ENCODE measurements at regions not wholly inside any gene's neighbourhood (a gene's known extent, or its start where the extent isn't known, plus 50 kb on each side); places are given as distances from the start of the nearest gene placed in this dataset.
"Not testable (repeated sequence)": the region's sequence is repeated elsewhere in the genome, so short reads cannot be mapped to it uniquely, and the experiment has no call there.

DNA sequence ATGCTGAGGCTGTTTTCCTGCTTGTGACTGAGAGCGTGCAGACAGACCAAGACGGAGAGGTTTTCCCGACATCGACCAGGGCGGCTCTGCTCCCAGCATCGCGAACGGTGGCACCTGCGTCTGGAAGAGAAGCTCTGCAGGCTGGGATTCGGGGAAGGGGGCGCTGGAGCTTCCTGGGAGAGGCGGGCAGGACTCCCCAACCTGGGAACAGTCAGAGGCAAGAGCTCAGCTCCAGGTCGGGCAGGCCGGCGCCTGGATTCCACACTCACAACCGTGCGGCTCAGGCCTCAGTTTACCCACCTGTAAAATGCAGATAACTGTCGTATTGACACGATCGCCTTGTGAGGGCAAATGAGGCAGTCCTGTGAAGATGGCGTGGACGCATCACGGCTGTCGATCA is 332.6 kb downstream of the ADGRD1 start:
- H3K79me2 ChIP-seq (ENCODE audit: control insufficient read depth, insufficient read depth, low read length, unreplicated experiment); H3K4me1 ChIP-seq (ENCODE audit: control insufficient read depth, insufficient read depth, low read length, unreplicated experiment); H3K36me3 ChIP-seq (ENCODE audit: insufficient read depth, low read length); H2AFZ ChIP-seq (ENCODE audit: low read length, unreplicated experiment); H3K27me3 ChIP-seq (ENCODE audit: insufficient read depth, low read length); H3K27ac ChIP-seq (ENCODE audit: low read depth, low read length); H3K4me3 ChIP-seq (ENCODE audit: low read depth, low read length): not testable (repeated sequence)

DNA sequence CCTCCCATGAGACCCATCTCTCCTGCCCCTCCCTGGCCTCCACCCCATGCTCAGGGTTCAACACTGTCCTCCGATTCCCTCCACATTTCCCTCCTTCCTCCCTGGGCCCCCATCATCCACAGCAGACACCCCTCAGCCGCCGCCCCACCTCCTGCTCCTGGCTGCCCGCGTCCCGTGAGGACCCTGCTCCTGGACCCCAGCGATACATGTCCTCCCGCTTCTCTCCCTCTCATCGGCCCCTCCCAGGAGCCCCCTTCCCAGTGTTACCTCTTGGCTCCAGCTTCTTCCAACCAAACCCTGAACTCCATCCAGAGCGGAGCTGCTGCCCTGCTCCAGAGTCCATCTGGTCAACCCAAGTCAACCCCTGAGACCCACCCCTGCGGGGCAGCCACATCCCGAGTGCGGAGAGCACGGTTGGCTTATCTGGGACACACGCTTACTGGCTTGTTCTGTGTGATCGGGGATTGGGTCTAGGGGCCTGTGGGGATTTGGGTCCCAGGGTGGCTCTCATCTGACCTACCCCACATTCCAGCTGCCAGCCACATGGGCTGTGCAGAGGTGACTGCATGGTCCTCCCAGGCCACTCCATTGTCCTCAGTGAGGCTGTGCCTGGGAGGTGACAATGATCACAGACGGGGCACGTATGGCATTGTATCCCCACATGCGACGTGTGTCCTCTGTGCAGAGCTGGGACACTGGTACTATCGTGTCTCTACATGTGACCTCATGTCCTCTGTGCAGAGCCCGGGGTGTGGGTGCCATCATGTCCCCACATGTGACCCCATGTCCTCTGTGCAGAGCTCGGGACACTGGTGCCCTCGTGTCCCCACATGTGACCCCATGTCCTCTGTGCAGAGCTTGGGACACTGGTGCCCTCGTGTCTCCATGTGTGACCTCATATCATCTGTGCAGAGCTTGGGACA is 333.6 kb downstream of the ADGRD1 start:
- Histone ChIP-seq H3K79me2 (ENCODE audit: control insufficient read depth, insufficient read depth, low read length, unreplicated experiment) (no peaks in the 10 kb centered on the region), H3K27me3 (ENCODE audit: insufficient read depth, low read length) (no peaks in the 10 kb centered on the region), H3K4me3 (ENCODE audit: low read depth, low read length) (no peak overlapping the region), H3K4me1 (ENCODE audit: control insufficient read depth, insufficient read depth, low read length, unreplicated experiment) (no peaks in the 10 kb centered on the region), H3K27ac (ENCODE audit: low read depth, low read length) (no peak overlapping the region), H2AFZ (ENCODE audit: low read length, unreplicated experiment) (no peak overlapping the region), H3K36me3 (ENCODE audit: insufficient read depth, low read length) (no peaks in the 10 kb centered on the region)

DNA sequence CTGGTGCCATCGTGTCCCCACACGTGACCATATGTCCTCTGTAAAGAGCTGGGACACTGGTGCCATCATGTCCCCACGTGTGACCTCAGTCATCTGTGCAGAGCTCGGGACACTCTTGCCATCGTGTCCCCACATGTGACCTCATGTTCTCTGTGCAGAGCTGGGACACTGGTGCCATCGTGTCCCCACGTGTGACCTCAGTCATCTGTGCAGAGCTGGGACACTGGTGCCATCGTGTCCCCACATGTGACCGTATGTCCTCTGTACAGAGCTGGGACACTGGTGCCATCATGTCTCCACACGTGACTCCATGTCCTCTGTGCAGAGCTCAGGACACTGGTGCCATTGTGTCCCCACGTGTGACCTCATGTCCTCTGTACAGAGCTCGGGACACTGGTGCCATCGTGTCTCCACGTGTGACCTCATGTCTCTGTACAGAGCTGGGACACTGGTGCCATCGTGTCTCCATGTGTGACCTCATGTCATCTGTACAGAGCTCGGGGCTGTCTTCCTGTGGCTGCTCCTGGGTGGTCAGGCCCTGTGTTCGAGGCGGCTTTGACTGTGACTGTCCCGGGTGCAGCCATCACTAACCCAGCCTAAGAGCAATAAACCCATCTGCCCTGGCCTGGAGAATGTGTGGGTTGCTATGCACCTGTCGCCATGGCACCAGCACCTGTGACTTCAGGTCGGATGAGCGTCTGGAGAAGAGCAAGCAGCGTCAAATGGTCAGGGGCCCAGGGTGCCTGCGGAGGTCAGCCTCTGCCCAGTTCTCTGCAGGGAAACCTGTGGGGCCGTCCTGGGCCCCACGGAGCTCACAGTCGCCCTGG is 334.4 kb downstream of the ADGRD1 start:
- H3K4me1 ChIP-seq (ENCODE audit: control insufficient read depth, insufficient read depth, low read length, unreplicated experiment): no peaks in the 10 kb centered on the region
- no peak overlapping the region for H3K27ac ChIP-seq (ENCODE audit: low read depth, low read length)
- no peaks in the 10 kb centered on the region for H3K79me2 ChIP-seq (ENCODE audit: control insufficient read depth, insufficient read depth, low read length, unreplicated experiment)
- H3K27me3 ChIP-seq (ENCODE audit: insufficient read depth, low read length): no peaks in the 10 kb centered on the region
- no peak overlapping the region for H3K4me3 ChIP-seq (ENCODE audit: low read depth, low read length)
- no peaks in the 10 kb centered on the region for H3K36me3 ChIP-seq (ENCODE audit: insufficient read depth, low read length)
- no peak overlapping the region for H2AFZ ChIP-seq (ENCODE audit: low read length, unreplicated experiment)

DNA sequence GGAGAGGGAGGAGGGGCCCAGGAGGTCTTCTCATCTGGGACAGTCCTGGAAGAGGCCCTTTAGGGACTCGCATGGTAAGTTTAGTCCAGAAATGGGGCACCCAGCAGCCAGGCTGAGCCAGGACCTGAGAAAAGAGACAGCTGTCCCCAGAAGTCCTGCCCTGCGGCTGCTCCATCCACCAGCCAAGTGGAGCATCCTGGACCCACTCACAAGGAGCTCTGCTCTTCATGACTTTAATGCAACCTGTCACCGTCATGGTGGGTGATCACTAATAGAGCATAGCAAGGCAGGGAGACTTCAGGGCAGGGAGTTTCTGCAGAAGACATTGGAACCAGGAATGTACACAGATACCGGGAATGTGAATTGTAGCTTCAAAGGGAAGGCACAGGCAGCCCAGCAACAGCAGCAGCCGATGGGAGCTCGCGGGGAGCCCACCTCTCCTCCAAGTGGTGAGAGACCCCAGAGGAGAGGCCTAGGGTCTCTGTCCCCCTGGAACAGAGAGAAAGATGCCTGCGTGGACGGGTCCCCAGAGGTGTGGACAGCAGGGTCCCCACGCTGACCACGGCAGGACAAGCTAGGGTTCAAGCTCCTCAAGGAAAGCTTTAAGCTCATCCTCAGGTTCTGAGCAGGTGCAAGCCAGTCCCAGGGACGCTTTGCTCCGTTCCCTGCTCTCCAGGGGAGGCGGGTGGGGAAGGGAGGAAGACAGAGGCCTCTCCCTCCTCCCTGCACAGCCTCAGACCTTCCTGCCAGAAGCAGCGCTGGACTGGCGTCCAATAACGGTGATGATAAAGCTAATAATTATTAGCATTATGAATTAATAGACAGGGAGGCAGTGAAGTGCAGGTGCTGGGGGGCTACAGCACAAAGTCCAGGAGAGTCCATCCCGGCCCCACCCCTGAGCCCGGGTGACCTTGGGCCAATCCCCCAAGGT is 335.3 kb downstream of the ADGRD1 start:
- H3K27me3 ChIP-seq (ENCODE audit: insufficient read depth, low read length); H3K4me3 ChIP-seq (ENCODE audit: low read depth, low read length); H2AFZ ChIP-seq (ENCODE audit: low read length, unreplicated experiment); H3K36me3 ChIP-seq (ENCODE audit: insufficient read depth, low read length); H3K4me1 ChIP-seq (ENCODE audit: control insufficient read depth, insufficient read depth, low read length, unreplicated experiment); H3K27ac ChIP-seq (ENCODE audit: low read depth, low read length); H3K79me2 ChIP-seq (ENCODE audit: control insufficient read depth, insufficient read depth, low read length, unreplicated experiment): not testable (repeated sequence)

DNA sequence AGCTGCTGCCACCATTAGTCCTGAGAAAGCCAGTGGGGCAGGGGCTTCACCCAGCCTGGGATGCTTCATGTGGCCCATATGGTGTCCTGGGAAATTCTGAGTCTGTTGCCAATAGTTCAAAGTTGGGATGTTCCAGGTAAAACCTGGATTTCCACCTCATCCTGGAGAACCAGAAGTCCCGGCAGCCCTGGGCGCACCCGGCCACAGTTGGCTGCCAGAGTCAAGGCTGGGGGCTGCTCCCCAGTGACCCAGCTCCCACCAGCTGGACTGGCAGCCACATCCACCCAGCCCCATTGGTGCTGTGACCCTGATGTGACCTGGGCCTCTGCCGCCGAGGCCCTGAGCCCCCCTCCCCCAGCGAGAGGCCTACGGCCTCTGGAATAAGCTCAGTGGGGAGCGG is 336.1 kb downstream of the ADGRD1 start:
- not testable (repeated sequence) for H3K4me1 ChIP-seq (ENCODE audit: control insufficient read depth, insufficient read depth, low read length, unreplicated experiment); H2AFZ ChIP-seq (ENCODE audit: low read length, unreplicated experiment); H3K36me3 ChIP-seq (ENCODE audit: insufficient read depth, low read length); H3K27ac ChIP-seq (ENCODE audit: low read depth, low read length); H3K79me2 ChIP-seq (ENCODE audit: control insufficient read depth, insufficient read depth, low read length, unreplicated experiment); H3K27me3 ChIP-seq (ENCODE audit: insufficient read depth, low read length); H3K4me3 ChIP-seq (ENCODE audit: low read depth, low read length)

DNA sequence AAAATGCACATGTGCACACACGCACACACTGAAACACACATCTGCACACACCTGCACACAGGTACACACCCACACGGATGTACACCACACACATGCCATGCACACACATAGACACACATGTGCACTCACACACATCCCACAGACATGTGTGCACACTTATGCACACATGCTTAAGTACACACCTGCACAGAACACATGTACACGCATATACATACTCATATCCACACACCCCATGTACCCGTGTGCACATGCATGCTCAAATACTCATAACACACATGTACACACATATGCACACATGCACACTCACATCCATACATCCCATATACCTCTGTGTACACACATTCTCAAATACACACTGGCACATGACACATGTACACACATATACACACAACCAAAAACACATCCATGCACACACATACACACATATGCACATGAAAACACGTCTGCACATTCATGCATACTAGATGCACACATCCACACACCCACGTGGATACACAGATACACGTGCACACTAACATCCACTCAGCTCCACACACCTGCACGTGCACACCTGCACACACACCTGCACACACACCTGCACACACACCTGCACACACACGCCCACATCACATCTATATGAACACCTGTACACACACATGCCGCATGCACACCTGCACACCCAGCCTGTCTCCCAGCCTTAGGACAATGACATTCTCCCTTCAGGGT is 336.7 kb downstream of the ADGRD1 start:
- Histone ChIP-seq H3K36me3 (ENCODE audit: insufficient read depth, low read length) (no peaks in the 10 kb centered on the region), H2AFZ (ENCODE audit: low read length, unreplicated experiment) (no peak overlapping the region)

DNA sequence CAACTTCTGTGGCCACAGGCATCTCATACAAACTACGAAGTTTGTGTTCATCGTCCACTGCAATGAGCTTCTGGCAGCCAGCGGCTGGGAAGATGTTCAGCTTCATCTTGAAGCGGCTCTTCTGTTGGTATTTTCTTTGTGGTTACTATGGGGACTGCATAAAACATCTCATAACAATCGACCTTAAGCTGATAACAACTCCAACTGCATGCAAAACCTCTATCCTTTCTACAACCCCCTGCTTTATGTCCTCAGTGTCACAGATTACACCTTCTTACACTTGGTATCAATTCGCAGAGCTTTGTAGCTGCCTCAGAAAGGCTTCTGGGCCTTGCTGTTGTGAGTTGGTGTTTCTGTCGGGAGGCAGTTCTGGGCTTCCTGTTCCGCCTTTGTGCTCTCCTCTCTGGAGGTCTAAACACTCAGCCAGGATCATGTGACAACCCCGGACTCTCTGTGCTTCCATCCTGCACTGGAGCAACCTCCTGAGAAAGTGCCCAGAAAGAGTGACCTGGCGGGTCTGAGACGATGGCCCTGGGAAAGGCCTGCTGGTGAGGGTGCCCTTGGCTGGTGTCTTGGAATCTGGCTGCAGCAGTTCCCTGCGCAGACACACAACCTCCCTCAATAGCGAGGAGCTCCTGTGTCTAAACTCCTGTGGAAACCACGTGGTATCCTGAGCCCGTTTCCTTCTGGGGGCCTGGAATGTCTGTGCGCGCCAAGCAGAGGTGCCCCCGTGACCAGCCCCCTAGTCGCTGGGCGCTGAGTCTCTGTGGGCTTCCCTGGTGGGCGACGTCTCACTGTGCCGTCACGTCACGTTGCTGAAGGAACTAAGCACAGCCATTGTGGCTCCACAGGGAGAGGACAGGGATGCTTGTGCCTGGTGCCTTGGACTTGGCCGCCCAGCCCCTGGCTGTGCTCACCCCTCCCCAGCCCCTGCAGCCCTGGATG is 339.6 kb downstream of the ADGRD1 start:
- not testable (repeated sequence) for H3K79me2 ChIP-seq (ENCODE audit: control insufficient read depth, insufficient read depth, low read length, unreplicated experiment); H3K36me3 ChIP-seq (ENCODE audit: insufficient read depth, low read length); H3K4me3 ChIP-seq (ENCODE audit: low read depth, low read length); H2AFZ ChIP-seq (ENCODE audit: low read length, unreplicated experiment); H3K27ac ChIP-seq (ENCODE audit: low read depth, low read length); H3K27me3 ChIP-seq (ENCODE audit: insufficient read depth, low read length); H3K4me1 ChIP-seq (ENCODE audit: control insufficient read depth, insufficient read depth, low read length, unreplicated experiment)

More for the DNA sequence above, 336.7 kb downstream of the ADGRD1 start:
- no peaks in the 10 kb centered on the region for H3K27me3 ChIP-seq (ENCODE audit: insufficient read depth, low read length)
- no peak overlapping the region for H3K27ac ChIP-seq (ENCODE audit: low read depth, low read length)
- H3K4me3 ChIP-seq (ENCODE audit: low read depth, low read length): no peak overlapping the region
- H3K79me2 ChIP-seq (ENCODE audit: control insufficient read depth, insufficient read depth, low read length, unreplicated experiment): no peaks in the 10 kb centered on the region
- no peaks in the 10 kb centered on the region for H3K4me1 ChIP-seq (ENCODE audit: control insufficient read depth, insufficient read depth, low read length, unreplicated experiment)

DNA sequence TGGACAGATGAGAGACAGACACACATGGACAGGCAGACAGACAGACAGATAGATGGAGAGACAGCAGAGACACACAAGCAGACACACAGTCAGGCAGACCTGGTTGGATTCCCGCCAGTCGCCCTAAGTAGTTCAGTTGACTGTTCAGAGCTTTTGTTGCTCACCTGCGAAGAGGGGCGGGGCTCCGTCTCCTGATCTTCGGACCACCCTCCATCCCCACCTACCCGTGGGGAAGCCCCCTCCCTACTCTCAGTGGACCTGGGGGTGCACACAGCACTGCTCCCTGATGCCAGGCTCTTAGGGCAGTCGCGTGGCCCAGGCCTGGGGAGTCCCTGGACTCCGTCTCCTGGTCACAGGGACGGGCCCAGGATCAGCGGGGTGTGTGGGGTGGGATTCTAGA is 341.0 kb downstream of the ADGRD1 start:
- H3K27ac ChIP-seq (ENCODE audit: low read depth, low read length); H3K4me1 ChIP-seq (ENCODE audit: control insufficient read depth, insufficient read depth, low read length, unreplicated experiment); H3K36me3 ChIP-seq (ENCODE audit: insufficient read depth, low read length); H2AFZ ChIP-seq (ENCODE audit: low read length, unreplicated experiment); H3K79me2 ChIP-seq (ENCODE audit: control insufficient read depth, insufficient read depth, low read length, unreplicated experiment); H3K27me3 ChIP-seq (ENCODE audit: insufficient read depth, low read length); H3K4me3 ChIP-seq (ENCODE audit: low read depth, low read length): not testable (repeated sequence)

DNA sequence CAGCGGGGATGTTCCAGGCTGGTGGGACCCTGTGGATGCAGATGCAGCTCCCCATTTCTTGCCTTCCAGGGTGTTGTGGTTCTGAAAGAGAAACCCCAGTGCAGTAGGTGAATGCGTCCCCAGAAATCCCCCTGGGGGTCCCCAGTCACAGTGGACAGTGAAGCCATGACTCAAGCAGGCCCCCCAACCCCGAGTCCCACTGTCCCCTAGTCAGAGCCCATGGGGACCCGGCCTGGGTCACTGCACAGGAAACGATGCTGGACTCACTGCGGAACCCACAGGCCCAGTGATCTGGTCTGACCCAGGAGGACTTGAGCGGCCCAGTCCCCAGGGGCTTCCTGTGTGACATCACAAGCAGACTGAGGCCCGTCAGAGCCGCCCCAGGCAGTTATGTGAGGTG is 341.4 kb downstream of the ADGRD1 start:
- H3K79me2 ChIP-seq (ENCODE audit: control insufficient read depth, insufficient read depth, low read length, unreplicated experiment): not testable (repeated sequence)

More for the DNA sequence above, 341.4 kb downstream of the ADGRD1 start:
- not testable (repeated sequence) for H3K4me3 ChIP-seq (ENCODE audit: low read depth, low read length); H3K4me1 ChIP-seq (ENCODE audit: control insufficient read depth, insufficient read depth, low read length, unreplicated experiment); H2AFZ ChIP-seq (ENCODE audit: low read length, unreplicated experiment); H3K27me3 ChIP-seq (ENCODE audit: insufficient read depth, low read length); H3K27ac ChIP-seq (ENCODE audit: low read depth, low read length); H3K36me3 ChIP-seq (ENCODE audit: insufficient read depth, low read length)

Data from ACC112 (cell line).